OCI-LY7 (cell line): ENCODE measurements at regions not wholly inside any gene's neighbourhood (a gene's known extent, or its start where the extent isn't known, plus 50 kb on each side); places are given as distances from the start of the nearest gene placed in this dataset.

Experiments used
- BruUV-seq: library from RNA; stranded (reverse); fragments of 400-500 nt; replicated peaks from 2 replicates; lab custom pipeline; 2021; lab: Mats Ljungman, UMichigan
- CTCF ChIA-PET: fragments of 300-600 bp; sonication (Branson Sonifier 250); formaldehyde crosslinking; loops from one replicate; lab custom pipeline; 2022; ENCODE audit warnings: antibody characterized with exemption; ENCODE audit not compliant: unreplicated experiment; lab: Charles Lee
- POLR2A ChIA-PET: fragments of 300-600 bp; sonication (Branson Sonifier 250); formaldehyde crosslinking; loops from one replicate; lab custom pipeline; 2022; ENCODE audit warnings: antibody characterized with exemption; lab: Charles Lee
- DNase-seq: peaks from one replicate; pipeline ENCODE4 v3.0.0-alpha.2; 2015; ENCODE audit warnings: low spot score
- H2AFZ ChIP-seq: fragments of 200-600 bp; sonication (generic), shearing (Covaris generic); 2 replicates; pipeline ENCODE4 v1.6.1; 2014; ENCODE audit warnings: mild to moderate bottlenecking, antibody characterized with exemption, low read length, moderate library complexity
- H3K27ac ChIP-seq: fragments of 200-600 bp; sonication (generic); 2 replicates; pipeline ENCODE4 v1.5.1; 2014; ENCODE audit warnings: mixed run types, low read depth, mild to moderate bottlenecking, moderate library complexity, low read length, inconsistent platforms; ENCODE audit not compliant: poor library complexity, severe bottlenecking
- H3K36me3 ChIP-seq: fragments of 200-600 bp; sonication (generic); 2 replicates; pipeline ENCODE4 v1.6.1; 2014; ENCODE audit warnings: mild to moderate bottlenecking, antibody characterized with exemption, low read length, moderate library complexity, mixed read lengths; ENCODE audit not compliant: insufficient read depth
- H3K4me1 ChIP-seq: fragments of 200-600 bp; sonication (generic); 2 replicates; pipeline ENCODE4 v1.5.1; 2014; ENCODE audit warnings: mild to moderate bottlenecking, low read length; ENCODE audit not compliant: insufficient read depth, poor library complexity, severe bottlenecking
- H3K4me2 ChIP-seq: fragments of 200-600 bp; sonication (generic); 2 replicates; pipeline ENCODE4 v1.6.1; 2014; ENCODE audit warnings: mild to moderate bottlenecking, low read length
- H3K4me3 ChIP-seq: fragments of 200-600 bp; sonication (generic); 2 replicates; pipeline ENCODE4 v1.5.1; 2014; ENCODE audit warnings: mild to moderate bottlenecking, low read depth, low read length; ENCODE audit not compliant: poor library complexity, severe bottlenecking
- H3K79me2 ChIP-seq: fragments of 200-600 bp; sonication (generic); 2 replicates; pipeline ENCODE4 v1.6.1; 2016; ENCODE audit warnings: low read depth, mild to moderate bottlenecking, low read length, moderate library complexity, mixed read lengths; ENCODE audit not compliant: insufficient read depth
- H3K9me2 ChIP-seq: fragments of 200-600 bp; sonication (generic); 2 replicates; pipeline ENCODE4 v1.6.1; 2016; ENCODE audit warnings: mild to moderate bottlenecking, low read length, mixed read lengths; ENCODE audit not compliant: insufficient read depth
- H3K9me3 ChIP-seq: fragments of 200-600 bp; sonication (generic); 2 replicates; pipeline ENCODE4 v1.6.1; 2014; ENCODE audit warnings: mild to moderate bottlenecking, mixed run types, low read length, mixed read lengths
- H4K20me1 ChIP-seq: fragments of 200-600 bp; sonication (generic); 2 replicates; pipeline ENCODE4 v1.6.1; 2014; ENCODE audit warnings: mild to moderate bottlenecking, antibody characterized with exemption, low read length, moderate library complexity, mixed read lengths; ENCODE audit not compliant: insufficient read depth
- EZH2phosphoT487 ChIP-seq: fragments of 200-600 bp; sonication (generic); IDR thresholded peaks from 2 replicates; pipeline ENCODE4 v1.6.1; 2018; ENCODE audit warnings: low read depth, borderline replicate concordance, mild to moderate bottlenecking, mixed run types, antibody characterized with exemption, low read length, moderate library complexity, mixed read lengths
- intact Hi-C: fragments of 100-400 bp; cut with micrococcal nuclease; formaldehyde crosslinking; loops from one replicate; pipeline ENCODE4 v1.10.0; 2022; ENCODE audit not compliant: unreplicated experiment
- TF ChIP-seq, protein P1 (sequence below): fragments of 200-600 bp; sonication (generic); conservative IDR thresholded peaks from 2 replicates; pipeline ENCODE4 v1.5.1; 2014; ENCODE audit warnings: mild to moderate bottlenecking, antibody characterized with exemption, low read length, moderate library complexity, mixed read lengths

DNA sequence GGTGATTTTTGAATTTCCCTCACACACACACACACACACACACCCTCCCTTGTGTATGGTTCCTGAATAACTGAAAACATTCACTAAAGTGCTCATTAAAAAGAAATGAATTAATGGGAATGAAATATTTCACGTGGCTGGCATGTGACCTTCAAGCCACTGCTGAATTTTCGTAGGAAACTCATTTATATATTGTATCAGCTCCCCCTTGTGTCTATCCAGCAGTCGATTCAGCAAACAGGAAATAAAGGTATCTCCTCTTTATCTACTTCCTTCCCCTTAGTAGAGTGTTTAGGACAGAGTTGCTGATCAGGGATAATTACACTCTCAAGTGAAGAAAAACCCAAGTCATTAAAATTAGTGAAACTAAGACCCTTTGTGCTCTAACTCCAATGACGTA, 912.6 kb upstream of the LCORL start:
- DNase-seq: peak; percentile 27
- Histone ChIP-seq H3K9me3 (peaks cover 34% of the 10 kb centered on the region; the same call in 1 of the 2 replicates), H3K27ac (no peak overlapping the region), H4K20me1 (no peaks in the 10 kb centered on the region), H3K4me3 (no peak overlapping the region), H3K36me3 (peaks cover 5% of the 10 kb centered on the region; the same call in 1 of the 2 replicates), H2AFZ (peak overlapping the region; percentile 80), H3K79me2 (no peaks in the 10 kb centered on the region), H3K4me1 (peaks cover 24% of the 10 kb centered on the region), H3K9me2 (no peaks in the 10 kb centered on the region), H3K4me2 (no peak overlapping the region)
- ChIA-PET CTCF (no interaction called here), POLR2A (interaction anchor here (0.6 to 2.0 kb wide), 5 partner anchors 10 to 116 kb away, joined by 3 to 7 read pairs (median 4); no protein-coding TSS in a partner anchor)
- BruUV-seq: no TSS peak
- TF ChIP-seq, protein P1, sequence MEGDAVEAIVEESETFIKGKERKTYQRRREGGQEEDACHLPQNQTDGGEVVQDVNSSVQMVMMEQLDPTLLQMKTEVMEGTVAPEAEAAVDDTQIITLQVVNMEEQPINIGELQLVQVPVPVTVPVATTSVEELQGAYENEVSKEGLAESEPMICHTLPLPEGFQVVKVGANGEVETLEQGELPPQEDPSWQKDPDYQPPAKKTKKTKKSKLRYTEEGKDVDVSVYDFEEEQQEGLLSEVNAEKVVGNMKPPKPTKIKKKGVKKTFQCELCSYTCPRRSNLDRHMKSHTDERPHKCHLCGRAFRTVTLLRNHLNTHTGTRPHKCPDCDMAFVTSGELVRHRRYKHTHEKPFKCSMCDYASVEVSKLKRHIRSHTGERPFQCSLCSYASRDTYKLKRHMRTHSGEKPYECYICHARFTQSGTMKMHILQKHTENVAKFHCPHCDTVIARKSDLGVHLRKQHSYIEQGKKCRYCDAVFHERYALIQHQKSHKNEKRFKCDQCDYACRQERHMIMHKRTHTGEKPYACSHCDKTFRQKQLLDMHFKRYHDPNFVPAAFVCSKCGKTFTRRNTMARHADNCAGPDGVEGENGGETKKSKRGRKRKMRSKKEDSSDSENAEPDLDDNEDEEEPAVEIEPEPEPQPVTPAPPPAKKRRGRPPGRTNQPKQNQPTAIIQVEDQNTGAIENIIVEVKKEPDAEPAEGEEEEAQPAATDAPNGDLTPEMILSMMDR: peak; percentile 65
- TF ChIP-seq EZH2phosphoT487: no peak
- intact Hi-C loops: loop anchor here (2.0 kb wide), 1 partner anchor 245 kb away; no protein-coding TSS in a partner anchor

DNA sequence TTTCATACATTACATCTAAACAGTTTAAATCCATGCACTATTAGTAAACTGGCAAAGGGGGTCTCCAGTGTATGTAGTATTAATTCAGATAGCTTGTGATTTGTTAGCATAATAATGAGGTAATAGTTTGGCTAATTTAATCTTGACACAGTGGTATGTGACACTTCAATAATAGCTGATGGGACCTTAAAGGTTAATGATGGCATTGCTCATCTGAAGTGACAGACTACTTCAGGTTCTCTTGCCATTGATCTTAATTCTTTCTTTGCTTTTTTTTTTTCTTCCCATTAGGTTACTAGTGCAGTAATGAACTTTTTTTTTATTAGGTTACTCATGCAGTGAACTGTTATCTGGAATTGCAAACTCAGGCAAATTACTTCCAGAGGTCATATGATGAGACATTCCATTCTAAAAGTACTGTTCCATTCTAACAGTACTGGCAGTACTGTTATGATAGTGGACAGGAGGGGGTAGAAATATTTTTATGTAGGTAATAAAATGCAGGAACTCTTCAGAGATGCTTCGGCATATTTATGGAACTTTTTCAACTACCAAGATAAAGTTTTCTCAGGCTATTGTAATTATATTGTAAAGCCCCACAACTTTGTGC, 911.3 kb upstream of the LCORL start:
- POLR2A ChIA-PET: interaction anchor here (0.5 to 2.0 kb wide), 3 partner anchors 31 to 456 kb away, joined by 3 to 7 read pairs (median 4); no protein-coding TSS in a partner anchor
- H3K4me1 ChIP-seq: peaks cover 16% of the 10 kb centered on the region
- H3K9me2 ChIP-seq: no peaks in the 10 kb centered on the region
- intact Hi-C loops: no loop called here
- no peak for DNase-seq
- H2AFZ ChIP-seq: no peak overlapping the region
- no peak overlapping the region for H3K27ac ChIP-seq
- CTCF ChIA-PET: interaction anchor here (1.1 kb wide), 1 partner anchor 22 kb away, joined by 3 read pairs; no protein-coding TSS in a partner anchor
- peaks cover 5% of the 10 kb centered on the region; the same call in 1 of the 2 replicates for H3K36me3 ChIP-seq
- H3K4me3 ChIP-seq: no peak overlapping the region
- no peak overlapping the region for H3K4me2 ChIP-seq
- peaks cover 34% of the 10 kb centered on the region; the same call in 1 of the 2 replicates for H3K9me3 ChIP-seq
- H3K79me2 ChIP-seq: no peaks in the 10 kb centered on the region
- no TSS peak for BruUV-seq
- TF ChIP-seq, protein P1: no peak
- no peak for TF ChIP-seq EZH2phosphoT487
- H4K20me1 ChIP-seq: no peaks in the 10 kb centered on the region
